Esophagus muscularis mucosa (tissue), 4 donors: ENCODE measurements at regions not wholly inside any gene's neighbourhood (a gene's known extent, or its start where the extent isn't known, plus 50 kb on each side); places are given as distances from the start of the nearest gene placed in this dataset.

ENCODE experiments used
- DNase-seq: peaks from one replicate; pipeline ENCODE4 v3.0.0-alpha.2; 2017; ENCODE audit errors: extremely low spot score
- H3K27ac ChIP-seq, 4 donors: fragments of 200-600 bp; sonication (generic); replicated peaks in 1 of 4; 1 replicate in 3 of 4; 2 replicates in 1 of 4; pipeline ENCODE4 v1.5.1; 2016 to 2019; ENCODE audit warnings: mild to moderate bottlenecking in 1 of 4
- H3K27me3 ChIP-seq, 4 donors: fragments of 200-600 bp; sonication (generic); one replicate each; pipeline versions ENCODE4 v1.5.1 to v1.6.0; 2016 to 2019
- H3K36me3 ChIP-seq, 4 donors: fragments of 200-600 bp; sonication (generic); one replicate each; pipeline ENCODE4 v1.5.1; 2016 to 2019
- H3K4me1 ChIP-seq, 4 donors: fragments of 200-600 bp; sonication (generic); one replicate each; pipeline ENCODE4 v1.5.1; 2016 to 2019
- H3K4me3 ChIP-seq, 4 donors: fragments of 200-600 bp; sonication (generic); 1 replicate in 2 of 4; 2 replicates in 2 of 4; pipeline ENCODE4 v1.5.1; 2016 to 2019; ENCODE audit warnings: mild to moderate bottlenecking in 4 of 4, moderate library complexity in 1 of 4
- H3K9me3 ChIP-seq, 4 donors: fragments of 200-600 bp; sonication (generic); 1 replicate in 3 of 4; 2 replicates in 1 of 4; pipeline ENCODE4 v1.5.1; 2016 to 2019
- CTCF ChIP-seq, 3 experiments: fragments of 200-600 bp in 2 of 3; fragments of 450-650 bp in 1 of 3; sonication (generic) in 2 of 3; IDR thresholded peaks; one replicate each; pipeline ENCODE4 v1.5.1; 2017 to 2019; ENCODE audit warnings: antibody characterized with exemption in 3 of 3, mild to moderate bottlenecking in 2 of 3, moderate library complexity in 1 of 3
- EP300 ChIP-seq: sonication (generic); formaldehyde crosslinking; IDR thresholded peaks from one replicate; pipeline ENCODE4 v1.6.1; 2017; ENCODE audit warnings: antibody characterized with exemption
- POLR2A ChIP-seq: fragments of 450-650 bp; IDR thresholded peaks from one replicate; pipeline ENCODE4 v1.6.1; 2017; ENCODE audit warnings: antibody characterized with exemption, moderate library complexity, mild to moderate bottlenecking, low read depth
- POLR2AphosphoS5 ChIP-seq, 2 donors: sonication (generic); formaldehyde crosslinking; IDR thresholded peaks; one replicate each; pipeline ENCODE4 v1.6.1; 2017; ENCODE audit warnings: antibody characterized with exemption in 2 of 2
- WGBS: methylation state at CpG from one replicate; pipeline ENCODE4 v1.1.5; 2018; 5-methylcytosine and 5-hydroxymethylcytosine counted together
- intact Hi-C: fragments of 100-400 bp; cut with DNase I; formaldehyde crosslinking; loops from one replicate; pipeline ENCODE4 v1.15.1; 2023

GRCh38 chr12:75870878-75871277, 160.7 kb downstream of the PHLDA1 start:
- no peaks in the 10 kb centered on the region for H3K4me1 ChIP-seq
- no peak overlapping the region for H3K27ac ChIP-seq
- no peaks in the 10 kb centered on the region for H3K27me3 ChIP-seq
- no peak for DNase-seq
- H3K36me3 ChIP-seq, result no peaks in the 10 kb centered on the region
- intact Hi-C loops, result no loop called here
- H3K9me3 ChIP-seq, result no peaks in the 10 kb centered on the region
- TF ChIP-seq POLR2AphosphoS5 (IDR thresholded peaks at IDR 0.05), result no peak
- TF ChIP-seq POLR2A, result no peak
- no peak for TF ChIP-seq CTCF (IDR thresholded peaks at IDR 0.05)
- TF ChIP-seq EP300, result no peak
- WGBS, result 78% methylated on average over 2 of the region's 2 CpGs
- no peak overlapping the region for H3K4me3 ChIP-seq

GRCh38 chr12:75868501-75868900, 163.1 kb downstream of the PHLDA1 start:
- H3K36me3 ChIP-seq, result no peaks in the 10 kb centered on the region
- no peak for DNase-seq
- H3K4me3 ChIP-seq, result no peak overlapping the region
- no peaks in the 10 kb centered on the region for H3K4me1 ChIP-seq
- no peak overlapping the region for H3K27ac ChIP-seq
- no peak for TF ChIP-seq POLR2AphosphoS5 (IDR thresholded peaks at IDR 0.05)
- no peak for TF ChIP-seq POLR2A
- no peak for TF ChIP-seq CTCF (IDR thresholded peaks at IDR 0.05)
- TF ChIP-seq EP300, result no peak
- 81% methylated on average over 3 of the region's 3 CpGs for WGBS
- no peaks in the 10 kb centered on the region for H3K9me3 ChIP-seq
- intact Hi-C loops, result no loop called here
- H3K27me3 ChIP-seq, result no peaks in the 10 kb centered on the region

GRCh38 chr12:75865315-75865714, 166.3 kb downstream of the PHLDA1 start:
- Histone ChIP-seq H3K27me3 (no peaks in the 10 kb centered on the region), H3K36me3 (no peaks in the 10 kb centered on the region), H3K9me3 (no peaks in the 10 kb centered on the region), H3K27ac (no peak overlapping the region), H3K4me3 (no peak overlapping the region), H3K4me1 (no peaks in the 10 kb centered on the region)
- no peak for DNase-seq
- intact Hi-C loops, result no loop called here
- no peak for TF ChIP-seq CTCF (IDR thresholded peaks at IDR 0.05)
- no peak for TF ChIP-seq POLR2A
- no peak for TF ChIP-seq EP300
- TF ChIP-seq POLR2AphosphoS5 (IDR thresholded peaks at IDR 0.05), result no peak
- 86% methylated on average over 3 of the region's 3 CpGs for WGBS

- TF ChIP-seq POLR2AphosphoS5 (IDR thresholded peaks at IDR 0.05) (no peak), CTCF (IDR thresholded peaks at IDR 0.05) (no peak), POLR2A (no peak), EP300 (no peak)
These were observed 167.4 kb downstream of the PHLDA1 start for GRCh38 chr12:75864161-75864560.

GRCh38 chr12:75863533-75863932, 168.0 kb downstream of the PHLDA1 start:
- no peak for TF ChIP-seq POLR2AphosphoS5 (IDR thresholded peaks at IDR 0.05)

More at GRCh38 chr12:75864161-75864560, 167.4 kb downstream of the PHLDA1 start:
- intact Hi-C loops, result no loop called here
- DNase-seq, result no peak
- Histone ChIP-seq H3K4me3 (no peak overlapping the region), H3K27ac (no peak overlapping the region), H3K4me1 (no peaks in the 10 kb centered on the region), H3K27me3 (no peaks in the 10 kb centered on the region), H3K36me3 (no peaks in the 10 kb centered on the region), H3K9me3 (no peaks in the 10 kb centered on the region)

More at GRCh38 chr12:75863533-75863932, 168.0 kb downstream of the PHLDA1 start:
- Histone ChIP-seq H3K9me3 (no peaks in the 10 kb centered on the region), H3K4me1 (no peaks in the 10 kb centered on the region), H3K27me3 (no peaks in the 10 kb centered on the region), H3K4me3 (no peak overlapping the region), H3K36me3 (no peaks in the 10 kb centered on the region), H3K27ac (no peak overlapping the region)
- 83% methylated on average over 7 of the region's 7 CpGs for WGBS
- intact Hi-C loops, result no loop called here
- no peak for DNase-seq
